Fibroblast of villous mesenchyme (primary cell): ENCODE measurements at regions not wholly inside any gene's neighbourhood (a gene's known extent, or its start where the extent isn't known, plus 50 kb on each side); places are given as distances from the start of the nearest gene placed in this dataset.

Experiments
- DNase-seq: peaks from one replicate; pipeline ENCODE4 v3.0.0-alpha.2; 2010; ENCODE audit warnings: low read depth
- H3K4me3 ChIP-seq: 2 replicates; pipeline ENCODE4 v1.5.1; 2011; ENCODE audit warnings: low read depth, mild to moderate bottlenecking, low read length
- TF ChIP-seq, protein P1 (sequence below): IDR thresholded peaks from 2 replicates; pipeline ENCODE4 v1.5.1; 2012; ENCODE audit warnings: low read depth, mild to moderate bottlenecking, low read length; ENCODE audit not compliant: insufficient read depth

DNA sequence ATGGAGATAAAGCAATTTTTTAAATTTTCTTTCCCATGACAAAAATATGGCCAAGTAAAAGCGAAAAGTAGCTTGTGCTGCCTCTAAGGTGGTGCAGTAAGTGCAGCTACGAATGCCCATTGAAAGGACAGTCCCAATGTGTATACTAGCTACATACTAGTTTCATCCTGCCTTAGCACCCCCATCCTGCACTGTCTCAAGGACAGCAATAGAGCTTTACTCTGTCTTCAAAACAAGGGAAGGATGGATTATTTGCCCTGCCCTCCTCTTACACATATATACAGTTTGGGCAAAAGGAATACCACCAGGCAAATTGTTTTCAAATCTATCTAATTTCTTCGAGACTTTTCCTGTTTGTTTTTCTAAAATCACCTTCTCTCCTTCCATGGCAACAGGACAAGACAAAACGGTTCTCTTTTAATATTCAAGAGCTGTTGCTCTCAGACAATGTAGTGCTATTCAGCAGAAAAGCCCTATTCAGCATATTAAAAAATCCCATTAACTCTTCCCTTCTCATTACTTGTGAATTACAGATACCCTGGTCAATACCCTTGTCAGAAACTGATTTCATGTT, 75.1 kb upstream of the SLC7A11 start:
- no peak for DNase-seq
- TF ChIP-seq, protein P1, sequence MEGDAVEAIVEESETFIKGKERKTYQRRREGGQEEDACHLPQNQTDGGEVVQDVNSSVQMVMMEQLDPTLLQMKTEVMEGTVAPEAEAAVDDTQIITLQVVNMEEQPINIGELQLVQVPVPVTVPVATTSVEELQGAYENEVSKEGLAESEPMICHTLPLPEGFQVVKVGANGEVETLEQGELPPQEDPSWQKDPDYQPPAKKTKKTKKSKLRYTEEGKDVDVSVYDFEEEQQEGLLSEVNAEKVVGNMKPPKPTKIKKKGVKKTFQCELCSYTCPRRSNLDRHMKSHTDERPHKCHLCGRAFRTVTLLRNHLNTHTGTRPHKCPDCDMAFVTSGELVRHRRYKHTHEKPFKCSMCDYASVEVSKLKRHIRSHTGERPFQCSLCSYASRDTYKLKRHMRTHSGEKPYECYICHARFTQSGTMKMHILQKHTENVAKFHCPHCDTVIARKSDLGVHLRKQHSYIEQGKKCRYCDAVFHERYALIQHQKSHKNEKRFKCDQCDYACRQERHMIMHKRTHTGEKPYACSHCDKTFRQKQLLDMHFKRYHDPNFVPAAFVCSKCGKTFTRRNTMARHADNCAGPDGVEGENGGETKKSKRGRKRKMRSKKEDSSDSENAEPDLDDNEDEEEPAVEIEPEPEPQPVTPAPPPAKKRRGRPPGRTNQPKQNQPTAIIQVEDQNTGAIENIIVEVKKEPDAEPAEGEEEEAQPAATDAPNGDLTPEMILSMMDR = no peak
- H3K4me3 ChIP-seq = no peak overlapping the region

DNA sequence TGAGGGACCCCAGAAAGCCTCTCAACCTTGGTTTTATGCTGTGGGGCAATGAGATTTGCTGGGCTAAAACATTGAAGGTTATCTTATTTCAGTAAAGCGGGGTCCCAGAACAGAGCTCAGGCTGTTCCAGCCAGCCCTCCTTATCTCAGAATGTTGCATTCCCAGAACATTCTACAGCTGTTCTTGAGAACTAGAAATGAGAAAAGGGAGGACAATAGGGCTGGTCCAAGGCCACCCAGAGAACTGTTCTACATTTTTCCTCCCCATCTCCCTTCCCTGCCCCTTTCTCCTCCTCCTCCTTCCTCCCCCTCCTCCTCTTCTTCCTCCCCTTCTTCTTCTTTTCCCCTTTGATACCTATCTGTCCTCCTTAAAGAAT, 70.4 kb upstream of the SLC7A11 start:
- TF ChIP-seq, protein P1 = no peak
- H3K4me3 ChIP-seq = no peak overlapping the region
- no peak for DNase-seq

DNA sequence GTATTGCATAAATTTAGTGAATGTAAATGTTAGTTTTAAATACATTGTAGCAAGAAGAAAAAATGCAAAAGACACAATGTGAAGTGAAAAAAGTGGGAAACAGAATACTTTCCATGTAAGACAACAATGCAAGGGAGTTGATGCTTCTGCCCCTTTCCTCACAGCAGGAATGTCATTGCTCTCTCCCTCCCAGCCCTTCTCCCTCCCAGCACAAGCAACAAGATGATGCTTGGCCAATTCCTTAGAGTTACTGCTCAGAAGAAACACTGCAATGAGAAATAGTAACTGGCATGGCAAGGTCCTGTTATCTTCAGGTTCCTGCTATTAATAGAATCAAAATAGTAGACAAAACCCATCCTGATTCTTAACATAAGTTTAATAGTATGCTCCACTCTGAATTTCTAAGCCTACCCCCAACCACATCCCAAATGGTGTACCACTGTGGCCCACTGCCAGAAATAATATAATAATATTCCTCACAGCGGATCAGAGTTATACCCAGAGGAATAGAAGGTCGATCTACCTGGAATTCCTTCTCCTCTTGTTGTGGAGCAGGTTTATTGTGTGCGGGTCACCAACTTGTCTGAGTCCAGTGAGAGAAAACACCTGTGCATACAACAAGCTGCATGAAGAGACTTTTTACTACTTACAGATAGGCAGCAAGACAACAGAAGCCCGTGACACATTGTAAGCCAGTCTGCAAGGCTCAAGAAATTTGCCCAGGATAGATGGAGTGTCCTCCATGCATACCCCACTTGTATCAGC, 69.8 kb upstream of the SLC7A11 start:
- DNase-seq = no peak
- TF ChIP-seq, protein P1 = no peak
- no peak overlapping the region for H3K4me3 ChIP-seq

DNA sequence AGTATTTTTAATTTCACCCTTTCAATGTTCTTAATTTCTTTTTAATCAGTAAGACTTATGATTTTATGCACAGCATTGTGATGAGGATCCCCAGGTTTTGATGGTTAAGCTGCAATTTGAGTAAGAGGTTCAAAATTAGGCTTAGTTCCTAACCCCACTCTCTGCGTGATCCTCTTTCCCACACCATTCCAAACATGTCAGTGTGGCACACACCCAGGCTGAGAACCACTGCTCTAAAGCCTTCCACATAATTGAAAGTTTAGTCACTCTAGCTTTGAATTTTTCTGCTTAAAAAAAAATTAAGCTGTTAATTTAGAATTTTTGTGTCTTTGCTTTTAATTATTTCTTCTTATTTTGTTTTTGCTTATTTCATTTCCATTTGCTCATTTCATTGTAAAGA, 68.8 kb upstream of the SLC7A11 start:
- DNase-seq = peak; percentile 46
- H3K4me3 ChIP-seq = no peak overlapping the region

DNA sequence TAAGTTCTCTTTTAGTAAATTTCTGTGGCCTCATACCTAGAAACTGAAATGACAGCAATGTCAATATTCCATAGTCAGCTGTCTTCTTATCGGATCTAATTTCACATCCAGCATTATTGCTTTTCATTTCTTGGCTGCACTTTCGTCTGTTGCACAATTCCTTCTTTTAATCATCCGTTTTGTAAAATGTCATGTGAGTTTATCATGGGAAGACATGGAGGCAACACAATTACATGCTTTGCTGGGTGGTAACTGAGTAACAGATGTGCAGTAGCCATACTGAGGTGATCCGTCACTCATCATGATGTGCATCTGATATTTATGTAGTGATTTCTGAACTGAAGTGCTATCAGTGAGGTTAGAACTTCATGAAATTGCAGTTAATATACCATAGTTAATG, 68.3 kb upstream of the SLC7A11 start:
- no peak overlapping the region for H3K4me3 ChIP-seq
- DNase-seq = peak; percentile 42
- TF ChIP-seq, protein P1 = no peak

More for the DNA sequence above, 68.8 kb upstream of the SLC7A11 start:
- TF ChIP-seq, protein P1 = no peak

DNA sequence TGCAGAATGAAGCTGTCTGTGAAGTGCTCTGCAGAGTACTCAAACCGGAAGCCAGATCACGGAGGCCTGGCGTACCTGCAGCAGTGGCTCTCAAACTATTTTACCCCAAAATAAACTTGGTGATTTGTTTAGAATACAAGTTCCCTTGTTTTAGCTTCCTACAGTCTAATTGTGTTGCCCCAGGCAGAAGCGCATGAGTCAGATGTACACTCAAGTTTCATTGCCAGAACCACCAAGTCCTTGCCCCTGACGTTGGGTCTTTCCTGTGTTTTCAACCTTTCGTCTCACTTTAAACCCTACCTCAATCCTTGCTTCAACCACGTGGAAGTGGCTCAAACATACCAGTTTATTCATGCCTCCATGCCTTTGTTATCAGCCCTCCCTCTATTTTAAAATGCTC, 66.2 kb upstream of the SLC7A11 start:
- DNase-seq = peak; percentile 77
- TF ChIP-seq, protein P1 = no peak
- no peak overlapping the region for H3K4me3 ChIP-seq

DNA sequence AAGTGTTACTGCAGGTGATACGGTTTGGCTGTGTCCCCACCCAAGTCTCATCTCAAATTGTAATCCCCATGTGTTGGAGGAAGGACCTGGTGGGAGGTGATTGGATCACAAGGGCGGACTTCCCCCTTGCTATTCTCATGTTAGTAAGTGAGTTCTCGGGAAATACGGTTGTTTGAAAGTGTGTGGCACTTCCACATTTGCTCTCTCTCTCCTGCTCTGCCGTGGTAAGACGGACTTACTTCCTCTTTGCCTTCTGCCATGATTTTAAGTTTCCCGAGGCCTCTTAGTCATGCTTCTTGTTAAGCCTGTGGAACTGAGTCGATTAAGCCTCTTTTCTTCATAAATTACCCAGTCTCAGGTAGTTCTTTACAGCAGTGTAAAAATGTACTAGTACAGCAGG, 65.2 kb upstream of the SLC7A11 start:
- no peak for DNase-seq
- TF ChIP-seq, protein P1 = no peak
- no peak overlapping the region for H3K4me3 ChIP-seq
